HCT116 (cell line): ENCODE measurements at regions not wholly inside any gene's neighbourhood (a gene's known extent, or its start where the extent isn't known, plus 50 kb on each side); places are given as distances from the start of the nearest gene placed in this dataset.

ENCODE experiments used
- ATAC-seq: fragments of 200-7000 bp; cut with Tn5 transposase; 2 replicates; pipeline ENCODE4 v1.9.1; 2020; ENCODE audit warnings: mild to moderate bottlenecking, moderate library complexity
- BruUV-seq: library from RNA; stranded (reverse); fragments of 400-500 nt; replicated peaks from 2 replicates; lab custom pipeline; 2021; lab: Mats Ljungman, UMichigan
- CTCF ChIA-PET: fragments of 300-600 bp; sonication (Branson Sonifier 250); formaldehyde crosslinking; loops from one replicate; lab custom pipeline; 2021; ENCODE audit warnings: antibody characterized with exemption; lab: Charles Lee
- POLR2A ChIA-PET: fragments of 300-600, 350-600 bp; sonication (Branson Sonifier 250); formaldehyde crosslinking; loops from one replicate; lab custom pipeline; 2021; ENCODE audit warnings: antibody characterized with exemption; lab: Charles Lee
- RAD21 ChIA-PET, 2 experiments: fragments of 300-600 bp; sonication (Branson Sonifier 250); formaldehyde crosslinking; loops; one replicate each; lab custom pipeline; 2023; ENCODE audit warnings: low total read pairs in 2 of 2; ENCODE audit not compliant: uncharacterized antibody in 2 of 2, unreplicated experiment in 2 of 2, low non-redundant PET in 1 of 2; lab: Charles Lee
- DNase-seq: peaks from one replicate; pipeline ENCODE4 v3.0.0-alpha.2; 2010; ENCODE audit warnings: low read depth, low spot score
- H2AFZ ChIP-seq: fragments of 200-600 bp; shearing (Covaris generic), sonication (generic); 2 replicates; pipeline ENCODE4 v1.6.1; 2017; ENCODE audit warnings: low read depth, mixed run types, mixed read lengths, antibody characterized with exemption, low read length; ENCODE audit not compliant: poor library complexity, severe bottlenecking
- H3K27ac ChIP-seq: 2 replicates; pipeline ENCODE4 v1.5.1; 2012; ENCODE audit warnings: low read depth, low read length
- H3K27me3 ChIP-seq: fragments of 200-600 bp; sonication (generic); 2 replicates; pipeline ENCODE4 v1.6.1; 2016; ENCODE audit warnings: mixed run types, low read length, mixed read lengths; ENCODE audit not compliant: insufficient read depth
- H3K36me3 ChIP-seq, 2 experiments: fragments of 200-500 bp in 1 of 2; fragments of 200-600 bp in 1 of 2; sonication (Bioruptor generic) in 1 of 2; sonication (generic) in 1 of 2; 2 replicates each; pipeline versions ENCODE4 v1.5.1 to v1.6.1; 2014 to 2016; ENCODE audit warnings: low read length in 2 of 2, inconsistent platforms in 1 of 2, mixed read lengths in 1 of 2, mixed run types in 1 of 2; ENCODE audit not compliant: insufficient read depth in 2 of 2, control insufficient read depth in 1 of 2
- H3K4me1 ChIP-seq, 2 experiments: fragments of 200-600 bp in 1 of 2; sonication (generic) in 1 of 2; 2 replicates each; pipeline versions ENCODE4 v1.5.1 to v1.6.1; 2012 to 2017; ENCODE audit warnings: low read length in 2 of 2, inconsistent platforms in 1 of 2, mild to moderate bottlenecking in 1 of 2, mixed read lengths in 1 of 2, mixed run types in 1 of 2, moderate library complexity in 1 of 2; ENCODE audit not compliant: insufficient read depth in 2 of 2, control insufficient read depth in 1 of 2
- H3K4me2 ChIP-seq: fragments of 200-600 bp; sonication (generic); 2 replicates; pipeline ENCODE4 v1.6.1; 2017; ENCODE audit warnings: mixed run types, low read length, mixed read lengths
- H3K4me3 ChIP-seq, 2 experiments: fragments of 200-600 bp in 1 of 2; sonication (generic) in 1 of 2; replicated peaks in 1 of 2; 2 replicates each; pipeline ENCODE4 v1.5.1; 2011 to 2016; ENCODE audit warnings: low read length in 2 of 2, control low read depth in 1 of 2, low read depth in 1 of 2, mild to moderate bottlenecking in 1 of 2, mixed read lengths in 1 of 2, mixed run types in 1 of 2
- H3K79me2 ChIP-seq: fragments of 200-600 bp; sonication (generic); 2 replicates; pipeline ENCODE4 v1.6.1; 2017; ENCODE audit warnings: mild to moderate bottlenecking, mixed run types, low read length, moderate library complexity, mixed read lengths; ENCODE audit not compliant: insufficient read depth
- H3K9ac ChIP-seq: fragments of 200-600 bp; sonication (generic); 2 replicates; pipeline ENCODE4 v1.6.1; 2016; ENCODE audit warnings: low read length, mixed read lengths
- H3K9me2 ChIP-seq: fragments of 200-600 bp; sonication (generic), shearing (Covaris generic); 2 replicates; pipeline ENCODE4 v1.6.1; 2017; ENCODE audit warnings: mixed run types, mild to moderate bottlenecking, moderate library complexity; ENCODE audit not compliant: insufficient read depth
- H3K9me3 ChIP-seq, 2 experiments: fragments of 200-500 bp in 1 of 2; fragments of 200-600 bp in 1 of 2; sonication (Bioruptor generic) in 1 of 2; sonication (generic) in 1 of 2; 2 replicates each; pipeline ENCODE4 v1.6.1; 2014 to 2017; ENCODE audit warnings: low read length in 2 of 2, mixed read lengths in 2 of 2, inconsistent platforms in 1 of 2, low read depth in 1 of 2, mild to moderate bottlenecking in 1 of 2, mixed run types in 1 of 2, moderate library complexity in 1 of 2; ENCODE audit not compliant: control insufficient read depth in 1 of 2, insufficient read depth in 1 of 2
- H4K20me1 ChIP-seq: fragments of 200-600 bp; sonication (generic), shearing (Covaris generic); 2 replicates; pipeline ENCODE4 v1.6.1; 2017; ENCODE audit warnings: mixed run types, mild to moderate bottlenecking, moderate library complexity; ENCODE audit not compliant: insufficient read depth
- ATF3 ChIP-seq: IDR thresholded peaks from 2 replicates; pipeline ENCODE4 v1.6.1; 2012
- CBX3 ChIP-seq: IDR thresholded peaks from 2 replicates; pipeline ENCODE4 v1.6.1; 2012; ENCODE audit warnings: low read depth
- CTCF ChIP-seq, 3 experiments: fragments of 200-600 bp in 1 of 3; sonication (generic) in 1 of 3; IDR thresholded peaks in 2 of 3; conservative IDR thresholded peaks in 1 of 3; 2 replicates each; pipeline ENCODE4 v1.5.1; 2012 to 2017; ENCODE audit warnings: low read depth in 2 of 3, low read length in 2 of 3, antibody characterized with exemption in 1 of 3, borderline replicate concordance in 1 of 3, control low read depth in 1 of 3, mild to moderate bottlenecking in 1 of 3, mixed read lengths in 1 of 3, mixed run types in 1 of 3, moderate library complexity in 1 of 3; ENCODE audit not compliant: insufficient read depth in 1 of 3
- EGR1 ChIP-seq: IDR thresholded peaks from 2 replicates; pipeline ENCODE4 v1.6.1; 2012; ENCODE audit warnings: low read depth
- ELF1 ChIP-seq: IDR thresholded peaks from 2 replicates; pipeline ENCODE4 v1.6.1; 2012; ENCODE audit warnings: low read depth, borderline replicate concordance
- EZH2 ChIP-seq: fragments of 200-600 bp; sonication (generic); IDR thresholded peaks from 2 replicates; pipeline ENCODE4 v1.6.1; 2017; ENCODE audit warnings: antibody characterized with exemption, mixed run types
- EZH2phosphoT487 ChIP-seq: fragments of 200-600 bp; IDR thresholded peaks from 2 replicates; pipeline ENCODE4 v1.6.1; 2018; ENCODE audit warnings: antibody characterized with exemption, borderline replicate concordance
- FOSL1 ChIP-seq: IDR thresholded peaks from 2 replicates; pipeline ENCODE4 v1.6.1; 2012; ENCODE audit warnings: low read depth
- JUND ChIP-seq: IDR thresholded peaks from 2 replicates; pipeline ENCODE4 v1.6.1; 2012
- POLR2A ChIP-seq: IDR thresholded peaks from 2 replicates; pipeline ENCODE4 v1.7.0; 2011; ENCODE audit warnings: borderline replicate concordance; ENCODE audit not compliant: insufficient read depth, insufficient read length; ENCODE audit errors: extremely low read depth
- POLR2AphosphoS5 ChIP-seq: IDR thresholded peaks from 2 replicates; pipeline ENCODE4 v1.6.1; 2011; ENCODE audit warnings: mild to moderate bottlenecking, low read depth, low read length, moderate library complexity
- SIN3A ChIP-seq: IDR thresholded peaks from 2 replicates; pipeline ENCODE4 v1.6.1; 2012; ENCODE audit warnings: low read depth
- SP1 ChIP-seq: IDR thresholded peaks from 2 replicates; pipeline ENCODE4 v1.6.1; 2012; ENCODE audit warnings: low read depth
- TCF7L2 ChIP-seq: IDR thresholded peaks from 2 replicates; pipeline ENCODE4 v1.7.0; 2011; ENCODE audit warnings: borderline replicate concordance, inconsistent platforms; ENCODE audit not compliant: insufficient read depth, insufficient read length; ENCODE audit errors: extremely low read depth
- YY1 ChIP-seq: IDR thresholded peaks from 2 replicates; pipeline ENCODE4 v1.6.1; 2011; ENCODE audit warnings: low read length, low read depth, moderate library complexity, mild to moderate bottlenecking; ENCODE audit not compliant: insufficient replicate concordance; ENCODE audit errors: extremely low read depth
- ZNF274 ChIP-seq: fragments of 200-500 bp; sonication (Bioruptor generic); IDR thresholded peaks from 2 replicates; pipeline ENCODE4 v1.6.1; 2014; ENCODE audit warnings: mild to moderate bottlenecking, low read depth, low read length, inconsistent platforms
- intact Hi-C: fragments of 100-400 bp; cut with micrococcal nuclease; formaldehyde crosslinking; loops from 2 replicates; pipeline ENCODE4 v1.10.0; 2022
- TF ChIP-seq, protein P1 (sequence below): IDR thresholded peaks from 2 replicates; pipeline ENCODE4 v1.6.1; 2011; ENCODE audit warnings: mild to moderate bottlenecking, low read length, moderate library complexity; ENCODE audit not compliant: insufficient replicate concordance; ENCODE audit errors: extremely low read depth
- TF ChIP-seq, protein P2 (sequence below): IDR thresholded peaks from 2 replicates; pipeline ENCODE4 v1.6.1; 2012

- Histone ChIP-seq H3K9me2 (no peaks in the 10 kb centered on the region), H3K79me2 (no peaks in the 10 kb centered on the region), H2AFZ (no peak overlapping the region)
- no peak for TF ChIP-seq EGR1
- no peak for TF ChIP-seq EZH2
- no peak for TF ChIP-seq ZNF274
- no peak for TF ChIP-seq ELF1
- no peak for TF ChIP-seq EZH2phosphoT487
- TF ChIP-seq SIN3A, result no peak
- no peak for TF ChIP-seq YY1
- TF ChIP-seq CTCF (IDR thresholded peaks at IDR 0.05 in 2 of 3, conservative IDR thresholded peaks at IDR 0.05 in 1 of 3; ENCODE audit: borderline replicate concordance in 1 of 3, insufficient read depth in 1 of 3, low read depth in 2 of 3, low read length in 2 of 3), result no peak
- no peak for TF ChIP-seq POLR2A
- no peak for TF ChIP-seq CBX3
- TF ChIP-seq FOSL1, result no peak
- TF ChIP-seq, protein P1, sequence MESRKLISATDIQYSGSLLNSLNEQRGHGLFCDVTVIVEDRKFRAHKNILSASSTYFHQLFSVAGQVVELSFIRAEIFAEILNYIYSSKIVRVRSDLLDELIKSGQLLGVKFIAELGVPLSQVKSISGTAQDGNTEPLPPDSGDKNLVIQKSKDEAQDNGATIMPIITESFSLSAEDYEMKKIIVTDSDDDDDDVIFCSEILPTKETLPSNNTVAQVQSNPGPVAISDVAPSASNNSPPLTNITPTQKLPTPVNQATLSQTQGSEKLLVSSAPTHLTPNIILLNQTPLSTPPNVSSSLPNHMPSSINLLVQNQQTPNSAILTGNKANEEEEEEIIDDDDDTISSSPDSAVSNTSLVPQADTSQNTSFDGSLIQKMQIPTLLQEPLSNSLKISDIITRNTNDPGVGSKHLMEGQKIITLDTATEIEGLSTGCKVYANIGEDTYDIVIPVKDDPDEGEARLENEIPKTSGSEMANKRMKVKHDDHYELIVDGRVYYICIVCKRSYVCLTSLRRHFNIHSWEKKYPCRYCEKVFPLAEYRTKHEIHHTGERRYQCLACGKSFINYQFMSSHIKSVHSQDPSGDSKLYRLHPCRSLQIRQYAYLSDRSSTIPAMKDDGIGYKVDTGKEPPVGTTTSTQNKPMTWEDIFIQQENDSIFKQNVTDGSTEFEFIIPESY, result no peak
- TF ChIP-seq SP1, result no peak
- TF ChIP-seq TCF7L2, result no peak
- no peak for TF ChIP-seq POLR2AphosphoS5
- no peak for TF ChIP-seq JUND
- no peak for TF ChIP-seq ATF3
- TF ChIP-seq, protein P2, sequence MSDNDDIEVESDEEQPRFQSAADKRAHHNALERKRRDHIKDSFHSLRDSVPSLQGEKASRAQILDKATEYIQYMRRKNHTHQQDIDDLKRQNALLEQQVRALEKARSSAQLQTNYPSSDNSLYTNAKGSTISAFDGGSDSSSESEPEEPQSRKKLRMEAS, result no peak
- TF ChIP-seq, all 23 proteins: peak for 0
- POLR2A ChIA-PET, result no interaction called here
- Histone ChIP-seq H3K27me3 (no peaks in the 10 kb centered on the region), H3K9ac (no peak overlapping the region), H3K27ac (no peak overlapping the region), H3K4me3 (no peak overlapping the region), H3K36me3 (no peaks in the 10 kb centered on the region), H3K9me3 (peaks cover 8 to 16% of the 10 kb centered on the region in 2 experiments; a peak in 2 of 4 replicates), H3K4me2 (no peak overlapping the region), H3K4me1 (no peaks in the 10 kb centered on the region), H4K20me1 (no peaks in the 10 kb centered on the region)
- no peak for DNase-seq
- RAD21 ChIA-PET, result no interaction called here
- no peak for ATAC-seq
- intact Hi-C loops, result no loop called here
- CTCF ChIA-PET, result no interaction called here
- BruUV-seq, result no TSS peak
Measured at GRCh38 chr18:38458698-38459097, 893.1 kb upstream of the CELF4 start.
